Lower lobe of right lung (tissue), 2 donors: ENCODE measurements at regions not wholly inside any gene's neighbourhood (a gene's known extent, or its start where the extent isn't known, plus 50 kb on each side); places are given as distances from the start of the nearest gene placed in this dataset.
"Not testable (repeated sequence)": the region's sequence is repeated elsewhere in the genome, so short reads cannot be mapped to it uniquely, and the experiment has no call there.

Experiments
- ATAC-seq, 2 donors: fragments of 200-7000 bp; cut with Tn5 transposase; one replicate each; pipeline ENCODE4 v1.9.1; 2020 to 2022; ENCODE audit warnings: mild to moderate bottlenecking in 2 of 2, moderate library complexity in 2 of 2
- DNase-seq: peaks from one replicate; pipeline ENCODE4 v3.0.0-alpha.2; 2020
- H3K27ac ChIP-seq: fragments of 200-600 bp; one replicate; pipeline ENCODE4 v1.8.0; 2022
- H3K27me3 ChIP-seq: fragments of 200-600 bp; one replicate; pipeline ENCODE4 v1.8.0; 2022; ENCODE audit warnings: low read depth
- H3K36me3 ChIP-seq: fragments of 200-600 bp; one replicate; pipeline ENCODE4 v1.8.0; 2022; ENCODE audit warnings: mild to moderate bottlenecking
- H3K4me1 ChIP-seq: fragments of 200-600 bp; one replicate; pipeline ENCODE4 v1.8.0; 2022
- H3K4me3 ChIP-seq: fragments of 200-600 bp; one replicate; pipeline ENCODE4 v1.8.0; 2022; ENCODE audit warnings: mild to moderate bottlenecking
- H3K9me3 ChIP-seq: fragments of 200-600 bp; one replicate; pipeline ENCODE4 v1.8.0; 2022
- CTCF ChIP-seq: fragments of 200-600 bp; IDR thresholded peaks from one replicate; pipeline ENCODE4 v1.8.0; 2022; ENCODE audit warnings: antibody characterized with exemption, mild to moderate bottlenecking
- intact Hi-C: fragments of 100-400 bp; cut with DNase I; formaldehyde crosslinking; loops from one replicate; pipeline ENCODE4 v1.11.0; 2022
- donor health status: DM: no; HTN: yes; CAD: no; lungs with severe emphysema.

GRCh38 chr5:21049901-21050300 is 1061.9 kb upstream of the CDH18 start:
- no peaks in the 10 kb centered on the region for H3K27me3 ChIP-seq
- DNase-seq = no peak

GRCh38 chr5:21030981-21031380 is 1043.0 kb upstream of the CDH18 start:
- H3K4me1 ChIP-seq = no peaks in the 10 kb centered on the region
- no peak for DNase-seq
- no peaks in the 10 kb centered on the region for H3K36me3 ChIP-seq
- no peak overlapping the region for H3K27ac ChIP-seq
- no peak for ATAC-seq
- no peak overlapping the region for H3K4me3 ChIP-seq
- intact Hi-C loops = no loop called here
- no peak for TF ChIP-seq CTCF
- no peaks in the 10 kb centered on the region for H3K27me3 ChIP-seq
- H3K9me3 ChIP-seq = no peaks in the 10 kb centered on the region

More at GRCh38 chr5:21049901-21050300, 1061.9 kb upstream of the CDH18 start:
- intact Hi-C loops = no loop called here
- no peaks in the 10 kb centered on the region for H3K36me3 ChIP-seq
- no peak overlapping the region for H3K4me3 ChIP-seq
- no peak overlapping the region for H3K27ac ChIP-seq
- TF ChIP-seq CTCF = no peak
- H3K4me1 ChIP-seq = no peaks in the 10 kb centered on the region
- no peaks in the 10 kb centered on the region for H3K9me3 ChIP-seq
- ATAC-seq = peak; percentile 74 to 87

GRCh38 chr5:21024966-21025365 is 1037.0 kb upstream of the CDH18 start:
- DNase-seq (no peak), ATAC-seq (no peak)
- Histone ChIP-seq H3K27me3 (no peaks in the 10 kb centered on the region), H3K9me3 (peaks cover 6% of the 10 kb centered on the region), H3K4me1 (no peaks in the 10 kb centered on the region), H3K4me3 (no peak overlapping the region), H3K36me3 (no peaks in the 10 kb centered on the region), H3K27ac (no peak overlapping the region)
- intact Hi-C loops = no loop called here
- TF ChIP-seq CTCF = no peak

GRCh38 chr5:21013237-21013636 is 1025.2 kb upstream of the CDH18 start:
- DNase-seq = no peak
- H3K27me3 ChIP-seq = no peaks in the 10 kb centered on the region
- H3K27ac ChIP-seq = no peak overlapping the region
- H3K4me3 ChIP-seq = no peak overlapping the region
- no peaks in the 10 kb centered on the region for H3K36me3 ChIP-seq
- no peak for TF ChIP-seq CTCF
- intact Hi-C loops = no loop called here
- no peaks in the 10 kb centered on the region for H3K9me3 ChIP-seq
- H3K4me1 ChIP-seq = no peaks in the 10 kb centered on the region
- no peak for ATAC-seq

- DNase-seq = no peak
- no peak for ATAC-seq
- intact Hi-C loops = no loop called here
- H3K4me1 ChIP-seq = no peaks in the 10 kb centered on the region
- no peak overlapping the region for H3K27ac ChIP-seq
- no peaks in the 10 kb centered on the region for H3K36me3 ChIP-seq
- no peaks in the 10 kb centered on the region for H3K27me3 ChIP-seq
- no peaks in the 10 kb centered on the region for H3K9me3 ChIP-seq
- no peak overlapping the region for H3K4me3 ChIP-seq
- no peak for TF ChIP-seq CTCF
Observed at GRCh38 chr5:21007781-21008180, 1019.8 kb upstream of the CDH18 start.

- H3K9me3 ChIP-seq, H3K27me3 ChIP-seq, H3K4me1 ChIP-seq, H3K4me3 ChIP-seq, H3K36me3 ChIP-seq, intact Hi-C loops, H3K27ac ChIP-seq, ATAC-seq, DNase-seq: not testable (repeated sequence)
Observed at GRCh38 chr5:20988933-20989332, 1000.9 kb upstream of the CDH18 start.
